HG02970 (cell line): ENCODE measurements at regions not wholly inside any gene's neighbourhood (a gene's known extent, or its start where the extent isn't known, plus 50 kb on each side); places are given as distances from the start of the nearest gene placed in this dataset.
"Not testable (repeated sequence)": the region's sequence is repeated elsewhere in the genome, so short reads cannot be mapped to it uniquely, and the experiment has no call there.

Experiments
- ATAC-seq: cut with Tn5 transposase; IDR thresholded peaks from one replicate; pipeline ENCODE4 v1.9.1; 2021; ENCODE audit warnings: mild to moderate bottlenecking, moderate library complexity, moderate number of reproducible peaks; ENCODE audit not compliant: unreplicated experiment, low FRiP score

- not testable (repeated sequence) for ATAC-seq
Observed at GRCh38 chr2:90179591-90179990, 1488.1 kb downstream of the RPIA start.

- ATAC-seq, result no peak
Observed at GRCh38 chr2:90207454-90208058, 1516.1 kb downstream of the RPIA start.

GRCh38 chr2:90209009-90209408 is 1517.5 kb downstream of the RPIA start:
- no peak for ATAC-seq

- ATAC-seq, result no peak
Observed at GRCh38 chr2:90209806-90210205, 1518.3 kb downstream of the RPIA start.

- ATAC-seq, result not testable (repeated sequence)
Observed at GRCh38 chr2:90215880-90216279, 1524.4 kb downstream of the RPIA start.

- not testable (repeated sequence) for ATAC-seq
Observed at GRCh38 chr2:90216801-90217200, 1525.3 kb downstream of the RPIA start.

- not testable (repeated sequence) for ATAC-seq
Observed at GRCh38 chr2:90218534-90218933, 1527.1 kb downstream of the RPIA start.

GRCh38 chr2:90220623-90221299 is 1529.3 kb downstream of the RPIA start:
- ATAC-seq, result not testable (repeated sequence)

GRCh38 chr2:90221300-90221651 is 1529.8 kb downstream of the RPIA start:
- ATAC-seq, result no peak

GRCh38 chr2:90224767-90225166 is 1533.3 kb downstream of the RPIA start:
- ATAC-seq, result not testable (repeated sequence)

GRCh38 chr2:90226465-90227072 is 1535.1 kb downstream of the RPIA start:
- ATAC-seq, result not testable (repeated sequence)

- not testable (repeated sequence) for ATAC-seq
Observed at GRCh38 chr2:90231199-90231598, 1539.7 kb downstream of the RPIA start.

GRCh38 chr2:90235452-90235851 is 1544.0 kb downstream of the RPIA start:
- not testable (repeated sequence) for ATAC-seq

GRCh38 chr2:90237923-90238361 is 1546.5 kb downstream of the RPIA start:
- ATAC-seq, result not testable (repeated sequence)

- ATAC-seq, result not testable (repeated sequence)
Observed at GRCh38 chr2:90238505-90239230, 1547.2 kb downstream of the RPIA start.

GRCh38 chr2:90239769-90240168 is 1548.3 kb downstream of the RPIA start:
- not testable (repeated sequence) for ATAC-seq

GRCh38 chr2:90244902-90245765 is 1553.7 kb downstream of the RPIA start:
- ATAC-seq, result not testable (repeated sequence)

GRCh38 chr2:90248400-90248799 is 1556.9 kb downstream of the RPIA start:
- ATAC-seq, result not testable (repeated sequence)

GRCh38 chr2:90250350-90250749 is 1558.9 kb downstream of the RPIA start:
- ATAC-seq, result not testable (repeated sequence)

GRCh38 chr2:90251576-90251975 is 1560.1 kb downstream of the RPIA start:
- ATAC-seq, result not testable (repeated sequence)
